Panc1 (cell line): ENCODE measurements at regions not wholly inside any gene's neighbourhood (a gene's known extent, or its start where the extent isn't known, plus 50 kb on each side); places are given as distances from the start of the nearest gene placed in this dataset.
A peak's percentile ranks its signal among the peaks of the same experiment; 100 is the strongest.

Experiments
- ATAC-seq: fragments of 200-7000 bp; cut with Tn5 transposase; 2 replicates; pipeline ENCODE4 v1.9.1; 2020; ENCODE audit warnings: mild to moderate bottlenecking, moderate library complexity
- BruUV-seq: library from RNA; stranded (reverse); fragments of 400-500 nt; replicated peaks from 2 replicates; lab custom pipeline; 2021; lab: Mats Ljungman, UMichigan
- CTCF ChIA-PET: fragments of 300-600 bp; sonication (Branson Sonifier 250); formaldehyde crosslinking; loops from one replicate; lab custom pipeline; 2022; ENCODE audit warnings: antibody characterized with exemption; lab: Charles Lee
- POLR2A ChIA-PET: fragments of 300-600 bp; sonication (Branson Sonifier 250); formaldehyde crosslinking; loops from one replicate; lab custom pipeline; 2022; ENCODE audit warnings: antibody characterized with exemption; lab: Charles Lee
- DNase-seq: peaks from one replicate; pipeline ENCODE4 v3.0.0-alpha.2; 2010; ENCODE audit warnings: low read depth, low spot score
- H3K27ac ChIP-seq: 2 replicates; pipeline ENCODE4 v1.5.1; 2011; ENCODE audit warnings: mild to moderate bottlenecking, low read length, inconsistent platforms
- H3K27me3 ChIP-seq: fragments of 200-500 bp; sonication (Bioruptor generic); 2 replicates; pipeline ENCODE4 v1.6.0; 2014; ENCODE audit warnings: low read length, inconsistent platforms; ENCODE audit not compliant: control insufficient read depth, insufficient read depth
- H3K36me3 ChIP-seq: fragments of 200-500 bp; sonication (Bioruptor generic); 2 replicates; pipeline ENCODE4 v1.5.1; 2014; ENCODE audit warnings: inconsistent platforms, mild to moderate bottlenecking, low read length, moderate library complexity; ENCODE audit not compliant: control insufficient read depth, insufficient read depth
- H3K4me1 ChIP-seq: 2 replicates; pipeline ENCODE4 v1.5.1; 2011; ENCODE audit warnings: inconsistent platforms, mild to moderate bottlenecking, low read length, moderate library complexity; ENCODE audit not compliant: control insufficient read depth, insufficient read depth
- H3K4me3 ChIP-seq, 2 experiments: 2 replicates each; pipeline ENCODE4 v1.5.1; 2011 to 2012; ENCODE audit warnings: low read depth in 2 of 2, low read length in 2 of 2, mild to moderate bottlenecking in 2 of 2, inconsistent platforms in 1 of 2, moderate library complexity in 1 of 2
- H3K9me3 ChIP-seq: fragments of 200-500 bp; sonication (Bioruptor generic); 2 replicates; pipeline ENCODE4 v1.5.1; 2014; ENCODE audit warnings: low read depth, mild to moderate bottlenecking, inconsistent platforms, low read length, moderate library complexity; ENCODE audit not compliant: control insufficient read depth, insufficient read depth
- POLR2AphosphoS5 ChIP-seq: IDR thresholded peaks from 2 replicates; pipeline ENCODE4 v1.6.1; 2012; ENCODE audit warnings: mild to moderate bottlenecking, low read depth, low read length, moderate library complexity
- SIN3A ChIP-seq: IDR thresholded peaks from 2 replicates; pipeline ENCODE4 v1.6.1; 2012; ENCODE audit warnings: low read depth, mild to moderate bottlenecking, low read length, moderate library complexity, borderline replicate concordance; ENCODE audit not compliant: insufficient read depth
- TCF7L2 ChIP-seq: IDR thresholded peaks from 2 replicates; pipeline ENCODE4 v1.6.1; 2011; ENCODE audit warnings: mild to moderate bottlenecking, low read depth, low read length, inconsistent platforms
- in situ Hi-C: cut with HindIII; loops from 2 replicates; pipeline ENCODE4 v1.10.0; 2016; ENCODE audit warnings: low sequenced_read_pairs, low pct_unique_long_range_greater_than_20kb
- intact Hi-C: fragments of 100-400 bp; cut with micrococcal nuclease; formaldehyde crosslinking; loops from one replicate; pipeline ENCODE4 v1.10.0; 2022; ENCODE audit not compliant: unreplicated experiment
- TF ChIP-seq, protein P1 (sequence below): fragments of 450-650 bp; IDR thresholded peaks from 2 replicates; pipeline ENCODE4 v1.5.1; 2017; ENCODE audit warnings: mild to moderate bottlenecking
- TF ChIP-seq, protein P2 (sequence below), 2 experiments: IDR thresholded peaks; 2 replicates each; pipeline ENCODE4 v1.6.1; 2011 to 2012; ENCODE audit warnings: low read depth in 2 of 2, control low read depth in 1 of 2, low read length in 1 of 2, mild to moderate bottlenecking in 1 of 2, moderate library complexity in 1 of 2; ENCODE audit not compliant: insufficient read depth in 1 of 2

DNA sequence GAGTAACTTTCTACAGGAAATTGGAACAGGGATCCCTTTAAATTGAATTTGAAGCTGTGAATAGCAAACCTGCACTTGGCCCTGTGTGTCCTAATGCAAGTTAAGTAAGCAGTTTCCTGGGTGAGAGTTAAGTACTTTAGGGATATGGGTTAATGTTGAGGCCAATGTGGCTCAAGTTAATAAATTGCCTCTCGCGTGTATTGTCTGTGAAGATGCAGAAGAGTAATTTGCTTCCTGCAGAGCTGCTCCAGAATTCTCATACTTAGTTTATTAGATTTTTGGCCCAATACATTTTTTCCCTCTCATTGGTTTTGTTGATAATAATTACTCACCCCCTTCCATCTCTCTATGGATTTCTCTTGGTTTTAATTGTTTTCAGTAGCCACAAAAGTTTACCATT, 86.5 kb downstream of the SLC25A47 start:
- TF ChIP-seq, protein P1, sequence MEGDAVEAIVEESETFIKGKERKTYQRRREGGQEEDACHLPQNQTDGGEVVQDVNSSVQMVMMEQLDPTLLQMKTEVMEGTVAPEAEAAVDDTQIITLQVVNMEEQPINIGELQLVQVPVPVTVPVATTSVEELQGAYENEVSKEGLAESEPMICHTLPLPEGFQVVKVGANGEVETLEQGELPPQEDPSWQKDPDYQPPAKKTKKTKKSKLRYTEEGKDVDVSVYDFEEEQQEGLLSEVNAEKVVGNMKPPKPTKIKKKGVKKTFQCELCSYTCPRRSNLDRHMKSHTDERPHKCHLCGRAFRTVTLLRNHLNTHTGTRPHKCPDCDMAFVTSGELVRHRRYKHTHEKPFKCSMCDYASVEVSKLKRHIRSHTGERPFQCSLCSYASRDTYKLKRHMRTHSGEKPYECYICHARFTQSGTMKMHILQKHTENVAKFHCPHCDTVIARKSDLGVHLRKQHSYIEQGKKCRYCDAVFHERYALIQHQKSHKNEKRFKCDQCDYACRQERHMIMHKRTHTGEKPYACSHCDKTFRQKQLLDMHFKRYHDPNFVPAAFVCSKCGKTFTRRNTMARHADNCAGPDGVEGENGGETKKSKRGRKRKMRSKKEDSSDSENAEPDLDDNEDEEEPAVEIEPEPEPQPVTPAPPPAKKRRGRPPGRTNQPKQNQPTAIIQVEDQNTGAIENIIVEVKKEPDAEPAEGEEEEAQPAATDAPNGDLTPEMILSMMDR, result no peak
- TF ChIP-seq TCF7L2, result no peak
- no peak for TF ChIP-seq POLR2AphosphoS5
- TF ChIP-seq, protein P2, sequence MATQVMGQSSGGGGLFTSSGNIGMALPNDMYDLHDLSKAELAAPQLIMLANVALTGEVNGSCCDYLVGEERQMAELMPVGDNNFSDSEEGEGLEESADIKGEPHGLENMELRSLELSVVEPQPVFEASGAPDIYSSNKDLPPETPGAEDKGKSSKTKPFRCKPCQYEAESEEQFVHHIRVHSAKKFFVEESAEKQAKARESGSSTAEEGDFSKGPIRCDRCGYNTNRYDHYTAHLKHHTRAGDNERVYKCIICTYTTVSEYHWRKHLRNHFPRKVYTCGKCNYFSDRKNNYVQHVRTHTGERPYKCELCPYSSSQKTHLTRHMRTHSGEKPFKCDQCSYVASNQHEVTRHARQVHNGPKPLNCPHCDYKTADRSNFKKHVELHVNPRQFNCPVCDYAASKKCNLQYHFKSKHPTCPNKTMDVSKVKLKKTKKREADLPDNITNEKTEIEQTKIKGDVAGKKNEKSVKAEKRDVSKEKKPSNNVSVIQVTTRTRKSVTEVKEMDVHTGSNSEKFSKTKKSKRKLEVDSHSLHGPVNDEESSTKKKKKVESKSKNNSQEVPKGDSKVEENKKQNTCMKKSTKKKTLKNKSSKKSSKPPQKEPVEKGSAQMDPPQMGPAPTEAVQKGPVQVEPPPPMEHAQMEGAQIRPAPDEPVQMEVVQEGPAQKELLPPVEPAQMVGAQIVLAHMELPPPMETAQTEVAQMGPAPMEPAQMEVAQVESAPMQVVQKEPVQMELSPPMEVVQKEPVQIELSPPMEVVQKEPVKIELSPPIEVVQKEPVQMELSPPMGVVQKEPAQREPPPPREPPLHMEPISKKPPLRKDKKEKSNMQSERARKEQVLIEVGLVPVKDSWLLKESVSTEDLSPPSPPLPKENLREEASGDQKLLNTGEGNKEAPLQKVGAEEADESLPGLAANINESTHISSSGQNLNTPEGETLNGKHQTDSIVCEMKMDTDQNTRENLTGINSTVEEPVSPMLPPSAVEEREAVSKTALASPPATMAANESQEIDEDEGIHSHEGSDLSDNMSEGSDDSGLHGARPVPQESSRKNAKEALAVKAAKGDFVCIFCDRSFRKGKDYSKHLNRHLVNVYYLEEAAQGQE (IDR thresholded peaks at IDR 0.05; ENCODE audit: insufficient read depth in 1 of 2, low read depth in 2 of 2, low read length in 1 of 2), result no peak
- no peak for TF ChIP-seq SIN3A
- ChIA-PET CTCF (interaction anchor here (0.9 to 1.0 kb wide), 2 partner anchors 122 to 244 kb away, joined by 3 read pairs; no protein-coding TSS in a partner anchor), POLR2A (interaction anchor here (0.6 kb wide), 1 partner anchor 159 kb away, joined by 6 read pairs; no protein-coding TSS in a partner anchor)
- Histone ChIP-seq H3K9me3 (no peaks in the 10 kb centered on the region), H3K4me1 (peaks cover 24% of the 10 kb centered on the region), H3K27me3 (no peaks in the 10 kb centered on the region), H3K27ac (peak overlapping the region; percentile 57; the same call in 1 of the 2 replicates), H3K4me3 (no peak overlapping the region), H3K36me3 (no peaks in the 10 kb centered on the region)
- in situ Hi-C loops (no loop called here), intact Hi-C loops (no loop called here)
- no peak for ATAC-seq
- BruUV-seq, result no TSS peak
- no peak for DNase-seq

DNA sequence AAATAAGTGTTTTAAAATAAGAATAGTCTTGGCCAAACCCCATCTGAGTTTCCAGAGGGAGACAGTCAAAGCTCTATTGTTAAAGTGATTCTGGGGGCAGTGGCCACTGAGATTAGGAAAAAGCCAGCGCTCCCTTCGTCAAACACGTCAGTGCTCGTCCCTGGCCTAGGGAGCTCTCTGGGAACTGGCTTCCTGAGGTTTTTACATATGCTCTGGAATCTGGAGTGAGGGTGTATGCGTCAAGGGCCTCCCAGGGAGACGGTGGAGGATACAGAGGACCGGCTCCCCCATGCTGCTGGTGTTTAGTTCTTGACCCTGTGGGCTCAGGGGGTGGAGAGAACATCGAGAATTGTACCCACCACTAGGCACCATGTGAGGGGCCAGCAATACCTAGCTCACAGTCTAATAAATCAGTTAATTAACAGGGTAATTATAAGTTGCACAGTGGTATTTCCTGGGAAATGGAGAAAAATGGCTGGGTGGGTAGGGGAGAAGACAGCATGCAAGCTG, 87.0 kb downstream of the SLC25A47 start:
- ATAC-seq (no peak), DNase-seq (no peak)
- peaks cover 24% of the 10 kb centered on the region for H3K4me1 ChIP-seq
- in situ Hi-C loops, result no loop called here
- intact Hi-C loops, result no loop called here
- H3K27ac ChIP-seq, result no peak overlapping the region
- BruUV-seq, result no TSS peak
- H3K9me3 ChIP-seq, result no peaks in the 10 kb centered on the region
- H3K27me3 ChIP-seq, result no peaks in the 10 kb centered on the region
- no peak overlapping the region for H3K4me3 ChIP-seq
- ChIA-PET POLR2A (interaction anchor here (0.6 kb wide), 1 partner anchor 159 kb away, joined by 6 read pairs; no protein-coding TSS in a partner anchor), CTCF (interaction anchor here (0.7 to 0.9 kb wide), 2 partner anchors 10 to 244 kb away, joined by 3 to 6 read pairs; no protein-coding TSS in a partner anchor)
- TF ChIP-seq, protein P1, result no peak
- TF ChIP-seq, protein P2 (IDR thresholded peaks at IDR 0.05; ENCODE audit: insufficient read depth in 1 of 2, low read depth in 2 of 2, low read length in 1 of 2), result no peak
- no peak for TF ChIP-seq TCF7L2
- no peak for TF ChIP-seq SIN3A
- no peak for TF ChIP-seq POLR2AphosphoS5
- no peaks in the 10 kb centered on the region for H3K36me3 ChIP-seq
